ENCODE measurements at regions not wholly inside any gene's neighbourhood (a gene's known extent, or its start where the extent isn't known, plus 50 kb on each side); places are given as distances from the start of the nearest gene placed in this dataset.

- Histone ChIP-seq H3K4me1 (no peaks in the 10 kb centered on the region), H3K36me3 (no peaks in the 10 kb centered on the region), H3K4me3 (no peak overlapping the region), H3K27ac (no peak overlapping the region), H3K9me3 (no peaks in the 10 kb centered on the region), H3K27me3 (no peaks in the 10 kb centered on the region)
- no peak for TF ChIP-seq POLR2AphosphoS5 (IDR thresholded peaks at IDR 0.05)
- no peak for TF ChIP-seq CTCF (IDR thresholded peaks at IDR 0.05)
- no peak for TF ChIP-seq POLR2A (IDR thresholded peaks at IDR 0.05)
- no peak for DNase-seq (ENCODE audit: low spot score in 2 of 2)
- intact Hi-C loops (cut with DNase I; ENCODE audit: low total_unique reads), result no loop called here
These were observed 153.0 kb downstream of the BBOX1 start for GRCh38 chr11:27193434-27194225.

GRCh38 chr11:27192184-27192583, 151.6 kb downstream of the BBOX1 start:
- intact Hi-C loops (cut with DNase I; ENCODE audit: low total_unique reads), result no loop called here

GRCh38 chr11:27191639-27192038, 151.0 kb downstream of the BBOX1 start:
- Histone ChIP-seq H3K27me3 (no peaks in the 10 kb centered on the region), H3K9me3 (no peaks in the 10 kb centered on the region), H3K4me1 (no peaks in the 10 kb centered on the region), H3K36me3 (no peaks in the 10 kb centered on the region), H3K4me3 (no peak overlapping the region), H3K27ac (no peak overlapping the region)
- no peak for DNase-seq (ENCODE audit: low spot score in 2 of 2)
- intact Hi-C loops (cut with DNase I; ENCODE audit: low total_unique reads), result no loop called here
- TF ChIP-seq CTCF (IDR thresholded peaks at IDR 0.05) (no peak), POLR2A (IDR thresholded peaks at IDR 0.05) (no peak), POLR2AphosphoS5 (IDR thresholded peaks at IDR 0.05) (no peak)

More at GRCh38 chr11:27192184-27192583, 151.6 kb downstream of the BBOX1 start:
- no peak for DNase-seq (ENCODE audit: low spot score in 2 of 2)
- Histone ChIP-seq H3K27ac (no peak overlapping the region), H3K27me3 (no peaks in the 10 kb centered on the region), H3K36me3 (no peaks in the 10 kb centered on the region), H3K4me3 (no peak overlapping the region), H3K9me3 (no peaks in the 10 kb centered on the region), H3K4me1 (no peaks in the 10 kb centered on the region)
- no peak for TF ChIP-seq POLR2AphosphoS5 (IDR thresholded peaks at IDR 0.05)
- TF ChIP-seq POLR2A (IDR thresholded peaks at IDR 0.05), result no peak
- TF ChIP-seq CTCF (IDR thresholded peaks at IDR 0.05), result no peak

GRCh38 chr11:27188696-27189095, 148.1 kb downstream of the BBOX1 start:
- Histone ChIP-seq H3K4me1 (no peaks in the 10 kb centered on the region), H3K27me3 (no peaks in the 10 kb centered on the region), H3K36me3 (no peaks in the 10 kb centered on the region), H3K4me3 (no peak overlapping the region), H3K9me3 (no peaks in the 10 kb centered on the region), H3K27ac (no peak overlapping the region)
- intact Hi-C loops (cut with DNase I; ENCODE audit: low total_unique reads), result no loop called here
- DNase-seq (ENCODE audit: low spot score in 2 of 2), result no peak
- TF ChIP-seq POLR2A (IDR thresholded peaks at IDR 0.05), result no peak
- TF ChIP-seq CTCF (IDR thresholded peaks at IDR 0.05), result no peak
- no peak for TF ChIP-seq POLR2AphosphoS5 (IDR thresholded peaks at IDR 0.05)

- TF ChIP-seq POLR2AphosphoS5 (IDR thresholded peaks at IDR 0.05) (no peak), CTCF (IDR thresholded peaks at IDR 0.05) (no peak), POLR2A (IDR thresholded peaks at IDR 0.05) (no peak)
- Histone ChIP-seq H3K27me3 (no peaks in the 10 kb centered on the region), H3K36me3 (no peaks in the 10 kb centered on the region), H3K9me3 (no peaks in the 10 kb centered on the region), H3K4me1 (no peaks in the 10 kb centered on the region), H3K27ac (no peak overlapping the region), H3K4me3 (no peak overlapping the region)
- intact Hi-C loops (cut with DNase I; ENCODE audit: low total_unique reads), result no loop called here
- DNase-seq (ENCODE audit: low spot score in 2 of 2), result no peak
These were observed 147.4 kb downstream of the BBOX1 start for GRCh38 chr11:27187848-27188621.

Data from breast epithelium (tissue), 4 donors.